ENCODE measurements at regions not wholly inside any gene's neighbourhood (a gene's known extent, or its start where the extent isn't known, plus 50 kb on each side); places are given as distances from the start of the nearest gene placed in this dataset.

DNA sequence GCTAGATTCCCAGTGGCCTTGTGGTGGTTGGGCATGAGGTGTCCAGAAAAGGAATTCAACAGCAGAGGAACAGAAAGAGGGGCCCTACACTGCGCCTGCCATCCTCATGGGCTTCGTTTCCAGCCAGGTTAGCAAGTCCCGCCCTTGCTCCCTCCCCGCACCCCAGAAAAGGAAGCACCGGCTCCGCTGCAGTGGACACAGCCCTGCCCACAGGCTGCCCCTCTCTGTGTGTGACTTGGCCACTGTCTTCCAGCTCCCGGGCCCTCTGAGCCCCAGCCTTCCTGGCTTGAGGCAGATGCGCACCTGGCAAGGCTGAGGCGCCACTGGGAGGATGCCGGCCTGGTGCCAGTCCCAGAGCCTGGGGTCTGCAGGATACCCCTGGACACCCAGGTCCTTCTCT, 305.0 kb upstream of the IRX4 start:
- H3K4me3 ChIP-seq (replicated peaks; ENCODE audit: low read depth, low read length), result no peak overlapping the region
- TF ChIP-seq, protein P1, sequence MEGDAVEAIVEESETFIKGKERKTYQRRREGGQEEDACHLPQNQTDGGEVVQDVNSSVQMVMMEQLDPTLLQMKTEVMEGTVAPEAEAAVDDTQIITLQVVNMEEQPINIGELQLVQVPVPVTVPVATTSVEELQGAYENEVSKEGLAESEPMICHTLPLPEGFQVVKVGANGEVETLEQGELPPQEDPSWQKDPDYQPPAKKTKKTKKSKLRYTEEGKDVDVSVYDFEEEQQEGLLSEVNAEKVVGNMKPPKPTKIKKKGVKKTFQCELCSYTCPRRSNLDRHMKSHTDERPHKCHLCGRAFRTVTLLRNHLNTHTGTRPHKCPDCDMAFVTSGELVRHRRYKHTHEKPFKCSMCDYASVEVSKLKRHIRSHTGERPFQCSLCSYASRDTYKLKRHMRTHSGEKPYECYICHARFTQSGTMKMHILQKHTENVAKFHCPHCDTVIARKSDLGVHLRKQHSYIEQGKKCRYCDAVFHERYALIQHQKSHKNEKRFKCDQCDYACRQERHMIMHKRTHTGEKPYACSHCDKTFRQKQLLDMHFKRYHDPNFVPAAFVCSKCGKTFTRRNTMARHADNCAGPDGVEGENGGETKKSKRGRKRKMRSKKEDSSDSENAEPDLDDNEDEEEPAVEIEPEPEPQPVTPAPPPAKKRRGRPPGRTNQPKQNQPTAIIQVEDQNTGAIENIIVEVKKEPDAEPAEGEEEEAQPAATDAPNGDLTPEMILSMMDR (IDR thresholded peaks at IDR 0.05; ENCODE audit: low read depth, low read length, missing control alignments), result no peak
- DNase-seq (ENCODE audit: extremely low read depth, low read depth), result no peak

DNA sequence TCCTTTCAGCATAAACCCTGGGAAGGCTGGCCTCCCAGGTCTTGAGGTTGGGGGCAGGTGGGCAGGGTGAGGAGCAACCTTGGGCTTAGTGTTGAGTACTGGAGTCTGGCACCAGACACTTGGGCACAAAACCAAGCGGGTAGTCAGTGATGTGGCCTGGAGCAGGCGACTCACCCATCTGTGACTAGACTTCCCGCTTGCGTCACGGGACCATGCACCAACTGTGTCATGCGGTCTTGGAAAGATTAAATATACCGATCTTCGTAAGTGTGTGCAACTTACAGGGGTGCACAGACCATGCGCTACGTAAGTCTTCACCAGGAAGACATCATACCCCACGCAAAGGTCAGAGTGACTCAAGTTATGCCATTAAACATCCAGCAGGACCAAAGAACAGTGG, 304.4 kb upstream of the IRX4 start:
- DNase-seq (ENCODE audit: extremely low read depth, low read depth), result no peak
- no peak overlapping the region for H3K4me3 ChIP-seq (replicated peaks; ENCODE audit: low read depth, low read length)
- TF ChIP-seq, protein P1 (IDR thresholded peaks at IDR 0.05; ENCODE audit: low read depth, low read length, missing control alignments), result no peak

DNA sequence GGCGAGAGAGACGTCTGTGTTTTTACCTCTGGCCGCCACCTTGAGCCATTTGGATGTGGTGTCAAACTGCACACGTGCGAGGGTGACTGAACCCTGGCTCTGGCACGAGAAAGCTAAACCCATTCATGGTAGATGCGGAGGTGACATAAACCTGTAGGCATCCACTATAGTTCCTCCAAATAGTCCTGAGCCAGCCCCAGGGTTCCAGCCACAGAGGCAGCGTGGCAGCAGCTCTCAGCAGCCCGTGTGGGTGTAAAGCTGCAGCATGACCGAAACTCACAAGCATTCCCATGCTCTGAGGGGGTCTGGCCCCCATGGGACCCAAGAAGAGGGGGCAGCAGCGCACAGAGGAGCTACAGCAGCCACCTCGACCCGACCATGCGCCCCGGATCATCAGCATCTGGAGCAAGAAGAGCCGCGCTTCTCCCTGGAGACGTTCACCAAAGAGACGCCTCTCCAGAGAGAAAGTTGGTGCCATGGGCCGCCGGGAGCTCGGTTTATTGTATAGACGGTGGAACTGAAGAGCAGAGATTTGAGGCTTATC, 303.8 kb upstream of the IRX4 start:
- no peak overlapping the region for H3K4me3 ChIP-seq (replicated peaks; ENCODE audit: low read depth, low read length)
- DNase-seq (ENCODE audit: extremely low read depth, low read depth), result no peak
- TF ChIP-seq, protein P1 (IDR thresholded peaks at IDR 0.05; ENCODE audit: low read depth, low read length, missing control alignments), result no peak

DNA sequence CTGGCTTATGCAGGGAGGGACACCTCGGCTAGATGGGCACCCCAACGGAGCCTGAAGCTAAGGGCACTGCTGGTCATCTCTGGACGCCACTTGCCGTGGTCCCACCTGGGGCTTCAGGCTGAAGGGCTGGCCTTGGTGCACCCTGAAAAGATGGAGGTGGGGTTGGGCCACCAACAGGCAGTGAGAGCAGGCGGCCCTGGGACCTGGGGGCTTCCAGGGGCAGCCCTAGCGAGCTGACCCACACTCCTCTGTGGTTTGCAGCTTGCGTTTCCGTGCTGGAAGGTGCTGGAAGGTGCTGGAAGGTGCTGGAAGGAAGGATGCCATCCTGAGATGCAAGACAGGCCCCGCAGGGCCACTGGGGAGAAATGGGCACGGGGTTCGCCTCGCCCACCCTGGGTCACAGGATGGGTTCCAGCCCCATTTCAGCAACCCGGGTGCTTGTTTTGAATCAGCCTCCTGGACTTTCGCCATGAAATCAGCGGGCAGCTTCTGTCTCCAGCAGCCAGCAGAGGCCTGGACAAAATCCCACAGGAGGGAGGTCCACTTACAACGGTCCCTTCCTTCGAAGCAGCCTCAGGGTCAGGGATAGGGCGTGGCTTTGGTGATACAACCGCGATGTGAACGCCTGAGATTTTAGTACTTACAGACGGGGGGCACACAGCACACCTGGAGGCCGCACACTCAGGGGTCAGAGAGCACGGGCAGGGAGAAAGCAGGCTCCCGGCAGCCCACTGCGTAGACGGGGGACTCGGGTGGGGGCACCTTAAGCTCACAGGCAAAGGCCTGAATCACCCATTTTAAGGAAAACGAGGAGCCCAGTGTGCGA, 303.1 kb upstream of the IRX4 start:
- DNase-seq (ENCODE audit: extremely low read depth, low read depth), result no peak
- TF ChIP-seq, protein P1 (IDR thresholded peaks at IDR 0.05; ENCODE audit: low read depth, low read length, missing control alignments), result no peak
- H3K4me3 ChIP-seq (replicated peaks; ENCODE audit: low read depth, low read length), result no peak overlapping the region

DNA sequence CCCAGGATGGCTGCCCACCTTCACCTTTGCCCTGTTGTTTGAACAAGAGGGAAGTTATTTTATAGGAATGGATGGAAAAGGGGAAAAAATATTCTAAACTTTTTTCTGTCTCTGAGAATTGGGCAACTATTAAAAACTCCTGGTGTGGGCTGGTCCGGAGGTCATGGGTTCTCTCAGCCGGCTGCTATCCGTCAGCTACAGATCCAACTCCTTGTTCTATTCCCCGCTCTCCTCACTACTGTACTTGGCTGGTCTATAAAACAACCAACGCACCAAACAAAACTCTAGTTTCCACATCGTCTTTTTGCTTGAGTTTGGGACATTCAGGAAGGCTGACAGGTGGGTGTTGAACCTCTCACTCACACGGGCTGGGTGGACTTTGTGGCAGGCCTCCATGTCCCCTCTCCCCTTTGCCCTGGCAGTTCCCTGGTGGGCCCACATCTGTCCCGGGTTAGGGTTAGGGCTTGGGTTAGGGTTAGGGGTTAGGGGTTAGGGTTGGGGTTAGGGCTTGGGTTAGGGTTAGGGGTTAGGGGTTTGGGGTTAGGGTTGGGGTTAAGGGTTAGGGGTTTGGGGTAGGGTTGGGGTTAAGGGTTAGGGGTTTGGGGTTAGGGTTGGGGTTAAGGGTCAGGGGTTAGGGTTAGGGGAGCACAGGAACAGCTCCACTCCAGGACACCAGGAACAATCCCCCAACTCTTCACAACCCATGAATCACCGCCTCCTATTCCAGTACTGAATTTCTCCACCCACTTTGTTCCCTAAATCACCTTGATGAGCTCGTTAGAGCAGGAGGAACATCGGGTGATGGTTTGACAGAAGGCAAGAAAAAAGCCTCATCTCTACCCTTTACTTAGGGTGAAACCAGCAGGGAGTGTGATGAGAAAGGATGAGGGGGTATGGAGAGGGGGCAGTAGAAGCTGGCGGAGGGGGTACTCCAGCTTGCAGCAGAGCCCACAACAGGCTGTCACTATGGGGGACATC, 302.1 kb upstream of the IRX4 start:
- H3K4me3 ChIP-seq (replicated peaks; ENCODE audit: low read depth, low read length), result no peak overlapping the region
- TF ChIP-seq, protein P1 (IDR thresholded peaks at IDR 0.05; ENCODE audit: low read depth, low read length, missing control alignments), result no peak
- DNase-seq (ENCODE audit: extremely low read depth, low read depth), result no peak

DNA sequence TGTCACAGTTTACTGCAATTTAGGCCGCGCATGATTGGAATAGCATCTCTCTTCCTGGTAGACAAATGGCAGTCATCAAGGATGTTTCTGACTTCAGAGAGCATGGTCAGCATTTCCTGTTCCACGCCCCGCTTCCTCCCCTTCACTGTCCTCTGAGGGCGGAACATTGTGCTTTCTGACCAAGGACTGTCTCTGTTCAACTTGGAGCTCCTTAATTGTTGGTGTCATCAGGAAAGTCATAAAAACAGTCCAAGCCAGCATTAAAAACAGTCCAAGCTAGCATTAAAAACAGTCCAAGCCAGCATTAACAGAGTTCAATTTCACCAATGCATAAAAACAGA, 301.3 kb upstream of the IRX4 start:
- no peak overlapping the region for H3K4me3 ChIP-seq (replicated peaks; ENCODE audit: low read depth, low read length)
- TF ChIP-seq, protein P1 (IDR thresholded peaks at IDR 0.05; ENCODE audit: low read depth, low read length, missing control alignments), result no peak
- DNase-seq (ENCODE audit: extremely low read depth, low read depth), result no peak
